ENCODE measurements at regions not wholly inside any gene's neighbourhood (a gene's known extent, or its start where the extent isn't known, plus 50 kb on each side); places are given as distances from the start of the nearest gene placed in this dataset.
"Not testable (repeated sequence)": the region's sequence is repeated elsewhere in the genome, so short reads cannot be mapped to it uniquely, and the experiment has no call there.

DNA sequence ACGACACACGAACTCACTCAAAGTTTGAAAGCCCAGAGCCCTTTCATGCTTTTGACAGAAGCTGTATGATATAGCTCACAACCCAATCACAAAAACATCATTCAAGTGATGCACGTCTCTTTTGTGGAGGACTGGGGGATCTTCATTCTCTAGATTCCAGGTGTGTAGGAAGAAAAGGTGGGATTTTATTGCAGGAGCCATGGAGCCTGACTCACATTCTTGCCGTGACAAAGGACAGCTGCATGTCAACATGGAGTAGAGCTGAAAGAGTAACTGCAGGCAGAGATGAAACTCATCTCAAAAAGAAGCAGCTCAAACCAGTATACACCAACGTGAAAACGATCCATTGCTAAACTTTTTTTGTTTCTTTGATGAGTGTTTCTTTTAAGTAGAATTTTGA is 50.9 kb upstream of the PDE1A start:
- no peak for DNase-seq

DNA sequence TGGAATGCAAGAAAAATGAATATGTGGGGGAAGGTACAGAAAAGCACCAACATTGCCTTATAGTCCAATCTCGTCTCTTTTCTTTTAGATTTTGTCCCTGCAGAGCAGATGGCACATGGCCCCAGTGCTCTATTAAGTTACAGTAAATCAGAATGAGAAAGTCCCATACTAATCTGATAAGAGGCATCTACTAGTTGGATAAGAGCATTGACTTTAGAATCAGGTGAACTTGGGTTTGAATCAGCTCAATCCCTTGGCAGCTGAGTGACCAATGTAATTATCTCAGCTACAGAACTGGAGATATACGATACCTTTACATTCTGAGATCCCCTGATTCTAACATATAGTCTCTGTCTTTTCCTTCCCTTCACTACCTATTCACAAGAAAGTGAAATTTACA is 54.8 kb upstream of the PDE1A start:
- no peak for DNase-seq

DNA sequence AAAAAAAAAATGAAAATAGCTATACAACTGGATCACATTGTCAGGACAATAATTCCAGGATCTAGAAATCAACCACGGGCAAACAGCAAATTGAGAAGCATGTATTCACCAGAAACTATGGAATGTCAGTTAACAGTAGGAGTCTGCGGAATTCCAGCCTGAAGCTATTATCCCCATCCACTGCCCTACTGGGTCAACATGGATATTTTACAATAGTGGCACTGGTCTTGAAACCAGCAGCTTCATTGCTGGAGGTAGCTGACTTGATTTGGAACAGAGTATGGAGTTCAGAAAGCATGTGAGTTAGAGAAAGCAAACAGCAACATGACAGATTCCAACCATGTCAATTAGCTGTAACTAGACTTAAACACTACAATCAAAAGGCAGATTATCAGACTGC is 55.7 kb upstream of the PDE1A start:
- DNase-seq, result no peak

DNA sequence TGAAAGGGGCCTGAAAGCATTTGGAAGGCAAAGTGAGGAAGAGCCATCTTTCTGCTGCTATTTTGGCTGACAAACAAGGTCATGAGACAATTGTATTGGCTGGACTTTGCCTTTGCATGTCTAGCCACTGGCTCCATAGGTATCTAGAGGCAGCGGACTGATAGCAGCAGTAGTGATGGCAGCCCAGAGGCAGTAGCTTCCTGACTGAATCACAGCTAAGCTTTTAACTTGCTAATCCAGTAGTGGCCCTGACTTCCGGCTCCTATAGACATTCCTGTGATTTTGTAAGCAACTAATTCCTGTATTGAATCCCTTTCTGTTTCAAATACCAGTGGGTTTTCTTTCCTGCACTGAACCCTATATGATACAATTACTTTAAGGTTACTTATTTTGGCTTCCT is 69.8 kb upstream of the PDE1A start:
- DNase-seq, result no peak

DNA sequence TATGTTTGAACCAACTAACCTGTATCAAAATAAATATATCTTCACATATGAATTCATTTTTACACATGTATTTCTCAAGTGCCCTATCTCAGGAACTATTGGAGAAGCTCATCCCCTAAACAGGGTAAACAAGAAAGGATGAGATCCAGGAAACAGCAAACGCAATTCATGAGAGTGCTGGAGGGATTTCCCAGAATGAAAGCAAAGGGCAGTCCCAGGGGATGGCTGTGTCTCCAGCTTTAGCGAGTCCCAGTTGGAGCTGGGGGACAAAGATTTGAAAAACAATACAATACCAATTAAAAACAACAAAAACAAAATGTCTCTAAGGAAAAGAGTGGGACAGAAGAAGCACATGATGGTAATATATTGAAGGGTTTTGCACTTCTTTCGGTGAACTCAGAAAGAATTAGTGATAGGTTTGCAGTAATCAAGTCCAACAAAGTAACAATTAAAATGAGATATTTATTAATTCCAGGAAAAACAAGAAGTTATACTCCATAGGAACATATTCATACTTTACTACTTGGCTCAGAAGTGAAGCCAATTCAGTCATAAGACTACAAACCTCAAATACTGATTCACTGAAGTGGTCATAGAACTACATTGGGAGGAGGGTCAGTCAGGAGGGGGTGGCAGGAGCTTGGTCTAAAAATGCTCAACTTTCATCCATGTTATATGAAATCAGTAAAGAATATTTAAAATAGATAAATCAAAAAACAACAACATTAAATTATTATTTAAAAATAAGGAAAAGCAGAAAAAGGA is 73.1 kb upstream of the PDE1A start:
- no peak for DNase-seq

DNA sequence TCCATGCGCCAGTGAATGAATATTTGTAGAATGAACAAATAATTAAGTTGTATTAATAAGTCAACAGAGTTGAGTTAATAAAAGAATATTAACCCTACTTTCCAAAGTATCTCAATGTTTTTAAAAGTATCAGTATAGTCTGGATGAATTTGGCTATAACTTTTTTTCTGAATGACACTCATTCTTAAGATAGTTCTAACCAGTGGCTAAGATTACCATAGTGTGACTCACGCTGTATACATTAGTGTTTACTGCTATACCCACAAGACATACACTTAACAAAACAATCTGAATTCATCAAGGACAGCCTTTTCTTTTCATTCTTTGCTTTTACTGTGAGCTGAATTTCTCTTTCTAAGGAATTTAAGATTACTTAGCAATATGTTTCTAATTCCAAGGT is 77.0 kb upstream of the PDE1A start:
- no peak for DNase-seq

DNA sequence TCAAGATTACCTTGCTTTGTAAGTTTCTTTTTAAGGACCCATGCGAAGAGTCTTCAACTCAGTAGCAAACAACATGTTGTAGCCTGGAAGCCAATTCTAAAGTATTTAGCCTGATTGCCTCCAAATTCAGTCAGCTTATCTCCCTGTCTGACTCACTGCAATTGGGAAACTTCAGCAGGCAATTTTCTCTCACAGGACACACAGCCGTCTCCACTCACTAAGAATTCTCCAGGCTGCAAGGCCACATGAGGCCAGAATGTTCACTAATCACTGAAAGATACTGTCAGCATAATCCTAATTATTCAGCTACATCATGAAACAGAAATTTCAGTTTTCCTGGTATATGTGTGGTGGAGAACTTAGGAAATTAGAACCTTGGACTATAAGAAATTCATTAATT is 78.1 kb upstream of the PDE1A start:
- no peak for DNase-seq

DNA sequence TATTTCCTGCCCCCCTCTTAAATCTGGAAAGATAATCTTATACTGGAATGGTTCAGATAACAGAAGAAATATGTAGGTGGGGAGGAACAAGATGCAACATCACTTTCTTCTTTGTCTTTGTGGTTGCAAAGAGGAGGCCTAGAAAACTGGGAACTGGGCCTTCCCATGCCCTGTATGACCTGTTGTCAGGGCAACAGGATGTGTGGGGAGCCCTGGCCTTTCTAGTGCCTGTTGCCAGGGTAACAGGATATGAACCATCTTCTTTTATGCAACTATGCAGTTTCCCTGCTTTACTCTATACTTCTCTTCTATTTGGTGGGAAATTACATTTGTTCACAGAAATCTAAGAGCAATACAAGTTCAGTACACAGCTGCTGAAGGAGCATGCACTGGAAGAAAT is 79.8 kb upstream of the PDE1A start:
- no peak for DNase-seq

DNA sequence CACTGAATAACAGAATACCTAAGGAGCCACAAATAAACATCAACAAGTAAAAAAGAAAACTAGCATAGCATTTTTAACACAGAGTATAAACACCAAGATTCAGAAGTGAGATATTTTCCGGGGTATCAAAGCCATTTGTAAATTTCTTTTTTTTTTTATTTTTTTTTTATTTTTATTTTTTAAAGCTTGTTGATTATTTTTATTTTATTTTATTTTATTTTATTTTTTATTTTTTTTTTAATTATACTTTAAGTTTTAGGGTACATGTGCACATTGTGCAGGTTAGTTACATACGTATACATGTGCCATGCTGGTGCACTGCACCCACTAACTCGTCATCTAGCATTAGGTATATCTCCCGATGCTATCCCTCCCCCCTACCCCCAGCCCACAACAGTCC is 81.7 kb upstream of the PDE1A start:
- DNase-seq, result not testable (repeated sequence)

DNA sequence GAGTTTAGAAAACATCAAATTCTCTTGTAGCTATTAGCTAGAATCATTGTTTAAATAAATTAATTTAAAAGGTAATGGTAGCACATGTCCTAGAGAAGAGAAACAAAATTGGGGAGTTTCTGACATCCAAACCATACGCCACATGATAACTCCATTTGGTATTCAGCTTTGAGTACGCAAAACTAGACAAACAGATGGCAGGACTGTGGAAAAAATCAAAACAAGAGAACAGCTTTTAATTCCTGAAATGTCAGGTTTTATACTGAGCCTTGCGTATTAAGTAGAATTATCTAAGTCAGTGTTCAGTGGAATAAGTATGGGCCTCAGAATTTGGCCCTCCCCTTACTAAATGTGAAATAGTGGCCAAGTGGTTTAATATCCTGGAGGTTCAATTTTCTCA is 82.4 kb upstream of the PDE1A start:
- DNase-seq, result no peak

DNA sequence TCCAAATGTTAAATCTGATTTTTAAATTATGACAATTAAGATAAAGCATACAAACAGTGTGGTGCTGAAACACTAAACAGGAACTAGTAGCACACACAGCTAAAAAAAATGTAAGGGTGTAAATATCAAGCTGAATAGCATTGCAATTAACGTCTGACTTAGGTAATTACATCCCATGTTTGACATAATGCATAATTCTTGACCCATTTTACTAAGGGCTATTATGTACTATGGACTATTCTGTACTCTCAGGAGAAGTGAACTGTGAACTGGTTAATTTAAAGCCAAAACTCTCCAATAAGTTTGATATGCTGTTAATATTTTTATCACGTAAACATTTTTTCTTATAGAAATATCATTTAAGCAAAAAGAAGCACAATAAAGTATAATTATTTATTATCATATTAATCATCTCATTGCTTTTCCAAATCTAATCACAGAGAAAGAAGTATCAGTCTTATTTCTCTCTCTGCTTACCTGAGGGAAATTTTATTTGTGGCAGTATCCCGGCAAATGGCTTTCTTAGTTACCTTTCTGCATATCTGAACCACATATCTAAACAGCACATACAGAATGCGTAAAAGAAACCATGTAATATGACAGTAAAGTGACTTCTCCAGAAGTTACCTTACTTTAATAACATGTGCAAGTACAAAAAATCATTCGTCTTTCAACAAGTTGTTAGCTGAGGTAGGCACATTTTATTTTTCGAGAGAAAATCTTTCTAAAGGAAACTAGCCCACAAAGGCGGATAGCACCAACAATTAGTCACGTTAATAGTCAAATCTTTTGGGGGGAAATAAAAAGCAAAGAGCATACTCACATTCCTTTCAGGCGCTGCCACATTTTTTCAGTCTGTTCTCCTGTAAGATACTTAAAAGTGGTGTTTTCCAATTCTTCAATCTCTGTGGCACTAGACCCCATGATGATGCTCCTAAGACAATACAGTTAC is 94.9 kb upstream of the PDE1A start:
- no peak for DNase-seq

DNA sequence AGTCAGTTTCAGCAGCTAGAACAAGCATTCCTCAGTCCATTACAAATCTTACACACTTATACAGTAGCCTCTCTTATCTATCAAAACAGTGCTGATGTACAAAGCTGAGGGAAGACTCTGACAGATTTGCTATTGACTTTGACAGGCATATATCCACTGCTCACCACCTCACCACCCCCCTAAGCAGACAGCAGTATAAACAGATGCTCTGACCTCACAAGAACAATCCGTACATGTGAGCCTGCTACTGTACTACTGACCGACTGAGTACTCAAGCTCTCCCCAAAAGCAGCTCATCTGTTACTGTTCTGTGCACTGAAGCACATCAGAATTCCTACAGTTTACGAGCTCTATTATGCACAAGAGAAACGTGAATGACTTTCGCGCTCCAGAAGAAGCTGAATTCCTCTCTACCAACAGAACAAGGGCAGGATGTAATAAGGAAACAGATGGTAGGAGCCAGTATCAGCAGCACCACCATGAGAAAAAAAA is 95.6 kb upstream of the PDE1A start:
- DNase-seq, result no peak

DNA sequence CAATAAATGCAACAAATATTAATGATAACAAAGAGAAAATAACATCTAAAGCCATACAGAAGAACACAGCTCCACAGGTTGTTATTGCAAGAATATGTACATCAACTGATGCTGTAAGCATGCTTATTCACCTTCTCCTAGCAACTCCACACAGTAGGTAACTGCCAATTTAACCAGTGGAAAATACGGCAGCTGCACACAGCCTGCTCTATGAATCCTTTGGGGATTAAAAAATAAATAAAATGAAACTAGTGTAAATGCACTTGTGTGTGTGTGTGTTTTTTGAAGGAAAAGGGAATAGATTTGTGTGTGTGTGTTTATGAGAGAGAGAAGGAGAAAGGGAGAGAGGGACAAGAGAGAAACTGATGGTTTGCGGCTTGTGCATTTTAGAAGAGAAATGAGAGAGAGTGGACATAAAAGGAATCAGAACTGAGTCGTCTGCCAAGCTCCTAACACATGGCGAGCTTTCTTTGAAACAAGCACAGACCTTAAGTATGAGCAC is 96.2 kb upstream of the PDE1A start:
- no peak for DNase-seq

DNA sequence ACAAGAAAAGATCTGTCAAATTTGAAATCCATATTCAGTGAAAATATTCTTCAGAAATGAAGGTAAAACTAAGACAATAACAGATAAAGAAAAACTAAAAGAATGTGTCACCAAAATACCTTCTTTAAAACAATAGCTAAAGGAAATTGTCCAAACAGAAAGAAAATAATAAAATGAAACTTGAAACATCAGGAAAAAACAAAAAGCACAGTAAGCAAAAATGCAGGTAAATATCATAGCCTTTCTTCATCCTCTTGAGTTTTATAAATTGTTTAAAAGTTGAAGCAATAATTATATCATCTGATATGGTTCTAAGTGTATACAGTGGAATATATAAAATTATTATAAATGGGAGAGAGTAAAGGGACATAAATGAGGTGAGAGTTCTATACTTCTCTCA is 103.8 kb upstream of the PDE1A start:
- no peak for DNase-seq

DNA sequence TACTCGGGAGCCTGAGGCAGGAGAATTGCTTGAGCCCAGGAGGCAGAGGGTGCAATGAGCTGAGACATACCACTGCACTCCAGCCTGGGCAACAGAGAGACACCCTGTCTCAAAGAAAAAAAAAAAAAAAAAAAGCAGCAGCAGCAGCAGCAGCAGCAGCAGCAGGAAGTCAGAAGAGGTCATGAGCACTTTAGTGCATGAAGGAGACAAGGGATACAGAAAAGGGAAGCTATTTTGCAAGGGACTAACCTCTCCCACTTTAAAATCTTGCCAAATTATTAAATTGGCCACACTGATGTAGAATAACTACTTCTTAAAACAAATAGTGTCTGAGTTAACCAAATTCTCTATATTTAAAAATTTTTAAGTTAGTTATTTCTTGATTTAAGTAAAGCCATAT is 113.4 kb upstream of the PDE1A start:
- DNase-seq, result no peak

DNA sequence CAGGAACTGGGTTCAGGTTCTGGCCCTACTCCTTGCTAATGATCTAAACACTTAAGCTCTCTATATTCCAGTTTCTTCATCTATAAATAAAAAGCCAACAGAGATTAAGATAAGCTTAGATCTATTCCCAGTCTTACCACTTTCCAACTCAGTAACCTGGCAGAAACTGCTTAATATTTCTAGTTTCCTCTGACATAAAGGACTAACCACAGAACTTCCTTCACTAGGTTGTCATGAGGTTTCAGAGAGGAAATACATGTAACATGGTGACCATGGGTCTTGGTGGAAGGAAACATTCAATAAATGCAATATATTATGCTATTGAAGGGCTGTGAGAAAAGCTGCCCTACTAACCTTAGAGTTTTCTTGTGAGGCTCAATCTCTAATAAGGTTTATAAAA is 114.4 kb upstream of the PDE1A start:
- no peak for DNase-seq

DNA sequence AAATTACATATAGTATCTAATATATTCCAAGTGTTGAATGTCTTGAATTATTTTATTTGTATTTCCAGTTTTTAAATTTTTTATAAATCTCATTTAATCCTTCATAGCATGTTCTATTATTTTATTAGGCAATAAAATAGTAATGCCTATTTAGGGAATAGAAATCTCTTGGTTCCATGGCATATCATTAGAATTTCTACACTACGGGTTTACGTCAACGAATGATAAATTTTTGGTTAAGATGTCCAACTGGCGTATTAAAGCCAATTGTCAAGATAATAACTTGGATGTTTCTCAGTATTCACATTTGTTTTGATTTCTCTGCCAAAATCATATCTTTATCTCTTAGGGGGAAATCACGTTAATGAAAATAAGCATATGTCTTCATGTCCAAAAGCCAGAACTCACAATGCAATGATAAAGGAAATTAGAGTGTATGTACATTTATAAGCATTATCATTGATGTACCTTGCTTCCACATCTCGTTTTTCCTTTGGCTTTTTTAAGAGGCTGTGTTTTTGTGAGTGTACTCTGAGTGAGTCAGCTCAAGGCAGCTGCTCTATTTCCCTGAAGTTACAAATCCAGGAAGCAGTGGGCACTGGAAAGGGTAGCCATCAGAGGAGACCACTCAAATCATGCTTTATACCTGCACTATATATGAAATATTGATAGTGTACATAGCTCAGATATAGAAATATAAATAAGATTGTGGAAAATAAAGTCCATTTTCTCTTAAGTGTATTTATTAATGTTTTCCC is 115.8 kb upstream of the PDE1A start:
- no peak for DNase-seq

DNA sequence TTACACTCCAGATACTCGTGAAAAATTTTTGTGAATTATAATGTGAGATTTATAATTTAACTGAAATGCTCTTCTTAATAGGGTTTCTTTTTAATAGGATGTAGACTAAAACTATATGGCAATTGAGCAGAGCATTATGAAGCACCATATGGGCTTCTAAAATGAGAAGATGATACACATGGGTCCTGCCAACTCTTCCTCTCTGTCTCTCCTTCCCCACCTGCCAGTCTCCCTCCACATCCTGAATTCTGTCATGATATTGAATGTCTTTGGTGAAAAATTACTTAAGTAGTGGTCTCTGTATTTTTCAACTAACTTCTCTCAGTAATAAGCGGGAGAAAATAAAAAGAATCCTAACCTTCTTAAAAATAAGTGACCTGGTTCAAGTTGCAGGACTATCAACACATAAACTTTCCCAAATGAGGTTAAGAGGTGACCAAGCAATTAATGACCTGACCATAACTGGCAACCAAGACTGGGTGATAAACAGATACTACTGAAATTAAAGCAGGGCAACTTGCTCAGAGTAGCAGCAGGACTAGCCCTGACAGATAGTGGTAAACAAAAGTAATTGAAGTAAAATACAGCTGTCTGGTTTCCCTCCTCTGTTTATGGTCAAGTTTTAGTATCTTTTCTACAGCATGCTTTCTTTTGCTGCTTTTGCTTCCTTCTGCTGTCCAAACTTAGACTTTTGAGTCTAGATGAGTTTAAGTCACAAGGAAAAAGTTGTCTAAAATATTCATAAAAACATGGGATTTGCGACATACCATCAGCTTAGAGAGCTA is 117.1 kb upstream of the PDE1A start:
- DNase-seq, result no peak

DNA sequence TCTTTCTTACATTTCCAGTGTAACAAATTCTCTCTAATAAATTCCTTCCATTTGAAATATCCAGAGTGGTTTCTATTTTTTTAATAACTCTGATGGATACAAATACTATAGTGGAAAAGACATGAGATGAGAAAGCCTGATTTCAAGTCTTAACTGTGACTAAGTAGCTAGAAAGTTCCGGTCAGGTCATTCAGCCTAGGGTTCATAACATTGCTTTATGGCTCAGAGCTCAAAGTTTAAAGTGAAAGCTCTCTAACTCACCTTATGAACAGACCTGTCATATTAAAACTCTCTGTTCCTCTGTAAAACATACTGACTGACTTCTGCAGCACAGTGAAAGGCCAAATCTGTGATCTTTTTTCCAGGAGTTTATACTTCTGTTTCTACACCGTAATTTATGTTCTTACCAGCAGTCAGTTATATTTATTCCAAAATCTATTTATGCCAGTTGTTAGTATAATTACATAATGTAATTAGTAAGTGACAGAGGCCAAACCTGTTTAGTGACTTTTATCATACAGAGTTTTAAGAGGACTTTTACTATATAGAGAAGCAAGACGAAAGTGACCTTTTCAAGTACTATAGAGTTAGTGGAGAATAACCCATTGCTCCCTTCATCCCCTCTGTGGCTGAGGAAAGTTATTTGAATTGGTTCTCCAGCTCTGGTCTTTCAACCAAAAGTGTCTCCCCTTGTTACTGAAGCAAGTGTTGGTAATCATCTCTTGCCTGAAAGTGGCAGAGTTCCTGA is 118.8 kb upstream of the PDE1A start:
- DNase-seq, result no peak

DNA sequence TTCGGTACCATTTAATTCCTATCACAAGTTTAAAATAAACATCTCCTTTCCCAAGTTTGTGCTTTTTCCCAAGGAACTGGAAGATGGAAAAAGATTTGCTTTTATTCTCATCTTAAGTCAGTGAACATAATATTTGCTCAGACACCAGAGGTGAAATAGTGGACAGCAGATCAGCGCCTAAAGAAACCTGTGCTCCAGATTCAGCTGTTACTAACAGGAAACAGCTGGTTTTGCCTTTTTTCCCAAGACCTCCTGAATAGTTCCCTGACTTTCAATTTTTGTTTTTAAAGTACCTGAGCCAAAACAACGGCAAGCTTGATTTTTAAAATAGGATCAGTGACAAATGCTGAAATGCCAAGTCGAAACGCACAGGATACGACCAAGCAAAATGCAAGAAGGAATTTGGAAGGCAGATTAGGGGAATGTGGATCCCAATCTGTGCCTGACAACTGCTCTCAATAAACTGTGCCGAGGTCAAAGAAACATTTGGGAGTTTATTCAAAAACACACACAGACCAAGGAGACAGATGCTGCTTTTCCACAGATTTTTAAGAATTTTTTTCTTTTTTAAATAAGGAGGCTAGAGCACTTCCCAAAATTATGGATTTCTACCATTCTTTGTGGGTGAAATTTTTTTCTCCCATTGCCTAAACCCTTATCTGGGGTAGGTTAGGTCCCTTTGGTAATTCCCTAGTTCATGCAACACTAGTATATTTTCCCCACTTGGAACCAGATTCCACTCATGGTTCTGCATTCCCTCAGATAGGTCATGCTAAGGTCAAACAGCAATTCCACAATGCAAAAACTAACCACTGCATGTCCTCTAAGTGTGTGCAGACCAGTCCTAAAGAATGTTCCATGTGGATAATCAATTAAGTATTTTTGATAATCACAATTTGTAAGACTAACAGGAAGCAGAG is 121.5 kb upstream of the PDE1A start:
- no peak for DNase-seq
